ENCODE measurements at regions not wholly inside any gene's neighbourhood (a gene's known extent, or its start where the extent isn't known, plus 50 kb on each side); places are given as distances from the start of the nearest gene placed in this dataset.
A peak's percentile ranks its signal among the peaks of the same experiment; 100 is the strongest.

- H3K4me3 Mint-ChIP-seq (ENCODE audit: low read depth), result no peak overlapping the region
- intact Hi-C loops (cut with micrococcal nuclease), result no loop called here
- DNase-seq (ENCODE audit: low spot score), result no peak
- H3K9me3 Mint-ChIP-seq, result peaks cover 26% of the 10 kb centered on the region
- H3K36me3 Mint-ChIP-seq (ENCODE audit: low read depth), result peaks cover 17% of the 10 kb centered on the region
- H3K4me1 Mint-ChIP-seq (ENCODE audit: low read depth), result peaks cover 12% of the 10 kb centered on the region
- H3K27me3 Mint-ChIP-seq (ENCODE audit: low read depth), result no peaks in the 10 kb centered on the region
- H3K27ac Mint-ChIP-seq, result no peak overlapping the region
Observed at GRCh38 chr2:195367809-195368208, 289.2 kb upstream of the SLC39A10 start.

- H3K27ac Mint-ChIP-seq, result no peak overlapping the region
- H3K27me3 Mint-ChIP-seq (ENCODE audit: low read depth), result no peaks in the 10 kb centered on the region
- peaks cover 30% of the 10 kb centered on the region for H3K9me3 Mint-ChIP-seq
- H3K4me3 Mint-ChIP-seq (ENCODE audit: low read depth), result no peak overlapping the region
- H3K4me1 Mint-ChIP-seq (ENCODE audit: low read depth), result peaks cover 22% of the 10 kb centered on the region
- no peak for DNase-seq (ENCODE audit: low spot score)
- intact Hi-C loops (cut with micrococcal nuclease), result loop anchor here (5.0 kb wide), 3 partner anchors 108 to 198 kb away; no protein-coding TSS in a partner anchor
- peaks cover 17% of the 10 kb centered on the region for H3K36me3 Mint-ChIP-seq (ENCODE audit: low read depth)
Observed at GRCh38 chr2:195364015-195364965, 292.7 kb upstream of the SLC39A10 start.

- Mint-ChIP-seq H3K27me3 (ENCODE audit: low read depth) (no peaks in the 10 kb centered on the region), H3K9me3 (peaks cover 30% of the 10 kb centered on the region), H3K4me1 (ENCODE audit: low read depth) (peaks cover 29% of the 10 kb centered on the region), H3K36me3 (ENCODE audit: low read depth) (peaks cover 17% of the 10 kb centered on the region), H3K27ac (no peak overlapping the region), H3K4me3 (ENCODE audit: low read depth) (no peak overlapping the region)
- DNase-seq (ENCODE audit: low spot score), result no peak
- intact Hi-C loops (cut with micrococcal nuclease), result loop anchor here (5.0 kb wide), 3 partner anchors 109 to 199 kb away; no protein-coding TSS in a partner anchor
Observed at GRCh38 chr2:195363496-195363895, 293.5 kb upstream of the SLC39A10 start.

- Mint-ChIP-seq H3K36me3 (ENCODE audit: low read depth) (peaks cover 12% of the 10 kb centered on the region), H3K27me3 (ENCODE audit: low read depth) (no peaks in the 10 kb centered on the region), H3K4me3 (ENCODE audit: low read depth) (peak overlapping the region; percentile 31), H3K9me3 (peaks cover 23% of the 10 kb centered on the region), H3K27ac (peak overlapping the region; percentile 36), H3K4me1 (ENCODE audit: low read depth) (peaks cover 31% of the 10 kb centered on the region)
- intact Hi-C loops (cut with micrococcal nuclease), result loop anchor here (2.0 to 5.0 kb wide), 4 partner anchors 112 to 202 kb away; no protein-coding TSS in a partner anchor
- no peak for DNase-seq (ENCODE audit: low spot score)
Observed at GRCh38 chr2:195360242-195360641, 296.8 kb upstream of the SLC39A10 start.

- Mint-ChIP-seq H3K27ac (no peak overlapping the region), H3K9me3 (peaks cover 14% of the 10 kb centered on the region), H3K4me1 (ENCODE audit: low read depth) (peaks cover 22% of the 10 kb centered on the region), H3K4me3 (ENCODE audit: low read depth) (no peak overlapping the region), H3K36me3 (ENCODE audit: low read depth) (peaks cover 7% of the 10 kb centered on the region), H3K27me3 (ENCODE audit: low read depth) (no peaks in the 10 kb centered on the region)
- intact Hi-C loops (cut with micrococcal nuclease), result no loop called here
- DNase-seq (ENCODE audit: low spot score), result no peak
Observed at GRCh38 chr2:195359043-195359735, 297.8 kb upstream of the SLC39A10 start.

- Mint-ChIP-seq H3K4me3 (ENCODE audit: low read depth) (no peak overlapping the region), H3K36me3 (ENCODE audit: low read depth) (peaks cover 7% of the 10 kb centered on the region), H3K27me3 (ENCODE audit: low read depth) (no peaks in the 10 kb centered on the region), H3K4me1 (ENCODE audit: low read depth) (peaks cover 22% of the 10 kb centered on the region), H3K9me3 (peaks cover 5% of the 10 kb centered on the region), H3K27ac (no peak overlapping the region)
- no peak for DNase-seq (ENCODE audit: low spot score)
- intact Hi-C loops (cut with micrococcal nuclease), result no loop called here
Observed at GRCh38 chr2:195356920-195357440, 300.0 kb upstream of the SLC39A10 start.

GRCh38 chr2:195356026-195356425 is 301.0 kb upstream of the SLC39A10 start:
- Mint-ChIP-seq H3K27ac (no peak overlapping the region), H3K36me3 (ENCODE audit: low read depth) (peaks cover 7% of the 10 kb centered on the region), H3K4me3 (ENCODE audit: low read depth) (no peak overlapping the region), H3K4me1 (ENCODE audit: low read depth) (peaks cover 20% of the 10 kb centered on the region), H3K27me3 (ENCODE audit: low read depth) (no peaks in the 10 kb centered on the region), H3K9me3 (peaks cover 5% of the 10 kb centered on the region)
- intact Hi-C loops (cut with micrococcal nuclease), result no loop called here
- no peak for DNase-seq (ENCODE audit: low spot score)

- intact Hi-C loops (cut with micrococcal nuclease), result no loop called here
- H3K4me1 Mint-ChIP-seq (ENCODE audit: low read depth), result no peaks in the 10 kb centered on the region
- no peak overlapping the region for H3K27ac Mint-ChIP-seq
- H3K4me3 Mint-ChIP-seq (ENCODE audit: low read depth), result no peak overlapping the region
- H3K9me3 Mint-ChIP-seq, result peaks cover 13% of the 10 kb centered on the region
- H3K27me3 Mint-ChIP-seq (ENCODE audit: low read depth), result no peaks in the 10 kb centered on the region
- peaks cover 7% of the 10 kb centered on the region for H3K36me3 Mint-ChIP-seq (ENCODE audit: low read depth)
- DNase-seq (ENCODE audit: low spot score), result no peak
Observed at GRCh38 chr2:195352581-195352980, 304.4 kb upstream of the SLC39A10 start.

- Mint-ChIP-seq H3K27me3 (ENCODE audit: low read depth) (no peaks in the 10 kb centered on the region), H3K27ac (no peak overlapping the region)
- intact Hi-C loops (cut with micrococcal nuclease), result no loop called here
Observed at GRCh38 chr2:195343942-195344530, 313.0 kb upstream of the SLC39A10 start.

GRCh38 chr2:195343540-195343939 is 313.5 kb upstream of the SLC39A10 start:
- H3K4me1 Mint-ChIP-seq (ENCODE audit: low read depth), result peaks cover 8% of the 10 kb centered on the region
- intact Hi-C loops (cut with micrococcal nuclease), result no loop called here

More at GRCh38 chr2:195343942-195344530, 313.0 kb upstream of the SLC39A10 start:
- peaks cover 8% of the 10 kb centered on the region for H3K4me1 Mint-ChIP-seq (ENCODE audit: low read depth)
- H3K4me3 Mint-ChIP-seq (ENCODE audit: low read depth), result no peak overlapping the region
- no peak for DNase-seq (ENCODE audit: low spot score)
- peaks cover 4% of the 10 kb centered on the region for H3K9me3 Mint-ChIP-seq
- no peaks in the 10 kb centered on the region for H3K36me3 Mint-ChIP-seq (ENCODE audit: low read depth)

GRCh38 chr2:195342061-195342460 is 315.0 kb upstream of the SLC39A10 start:
- H3K4me3 Mint-ChIP-seq (ENCODE audit: low read depth), result no peak overlapping the region
- no peaks in the 10 kb centered on the region for H3K27me3 Mint-ChIP-seq (ENCODE audit: low read depth)
- H3K36me3 Mint-ChIP-seq (ENCODE audit: low read depth), result no peaks in the 10 kb centered on the region
- intact Hi-C loops (cut with micrococcal nuclease), result no loop called here
- no peak overlapping the region for H3K27ac Mint-ChIP-seq
- peaks cover 10% of the 10 kb centered on the region for H3K4me1 Mint-ChIP-seq (ENCODE audit: low read depth)
- H3K9me3 Mint-ChIP-seq, result no peaks in the 10 kb centered on the region
- no peak for DNase-seq (ENCODE audit: low spot score)

More at GRCh38 chr2:195343540-195343939, 313.5 kb upstream of the SLC39A10 start:
- H3K9me3 Mint-ChIP-seq, result peaks cover under 1% of the 10 kb centered on the region
- H3K27ac Mint-ChIP-seq, result no peak overlapping the region
- DNase-seq (ENCODE audit: low spot score), result no peak
- H3K36me3 Mint-ChIP-seq (ENCODE audit: low read depth), result no peaks in the 10 kb centered on the region
- H3K4me3 Mint-ChIP-seq (ENCODE audit: low read depth), result no peak overlapping the region
- H3K27me3 Mint-ChIP-seq (ENCODE audit: low read depth), result no peaks in the 10 kb centered on the region

- DNase-seq (ENCODE audit: low spot score), result no peak
- H3K9me3 Mint-ChIP-seq, result peaks cover 5% of the 10 kb centered on the region
- intact Hi-C loops (cut with micrococcal nuclease), result no loop called here
- no peaks in the 10 kb centered on the region for H3K27me3 Mint-ChIP-seq (ENCODE audit: low read depth)
- no peak overlapping the region for H3K4me3 Mint-ChIP-seq (ENCODE audit: low read depth)
- H3K4me1 Mint-ChIP-seq (ENCODE audit: low read depth), result peaks cover 6% of the 10 kb centered on the region
- H3K27ac Mint-ChIP-seq, result no peak overlapping the region
- peaks cover 5% of the 10 kb centered on the region for H3K36me3 Mint-ChIP-seq (ENCODE audit: low read depth)
Observed at GRCh38 chr2:195338856-195339255, 318.2 kb upstream of the SLC39A10 start.
